Astrocyte of the spinal cord (primary cell): ENCODE measurements at regions not wholly inside any gene's neighbourhood (a gene's known extent, or its start where the extent isn't known, plus 50 kb on each side); places are given as distances from the start of the nearest gene placed in this dataset.

Source experiments
- DNase-seq: peaks from one replicate; pipeline ENCODE4 v3.0.0; 2011; ENCODE audit warnings: low read depth, low spot score
- H3K4me3 ChIP-seq: 2 replicates; pipeline ENCODE4 v1.5.1; 2011; ENCODE audit warnings: low read depth, mild to moderate bottlenecking, low read length, moderate library complexity
- CTCF ChIP-seq: IDR thresholded peaks from 2 replicates; pipeline ENCODE4 v1.5.1; 2012; ENCODE audit warnings: low read depth, mild to moderate bottlenecking, low read length, inconsistent platforms
- in situ Hi-C: cut with HindIII; loops from 2 replicates; pipeline ENCODE4 v1.10.0; 2017; ENCODE audit warnings: low sequenced_read_pairs

GRCh38 chr5:27969157-27969556 is 930.8 kb upstream of the CDH9 start:
- DNase-seq = no peak
- in situ Hi-C loops = no loop called here
- TF ChIP-seq CTCF = no peak
- no peak overlapping the region for H3K4me3 ChIP-seq

- no peak for DNase-seq
- TF ChIP-seq CTCF = no peak
- in situ Hi-C loops = no loop called here
- no peak overlapping the region for H3K4me3 ChIP-seq
Measured at GRCh38 chr5:27963050-27963783, 924.8 kb upstream of the CDH9 start.

- in situ Hi-C loops = no loop called here
- no peak for TF ChIP-seq CTCF
- H3K4me3 ChIP-seq = no peak overlapping the region
- peak; percentile 42 for DNase-seq
Measured at GRCh38 chr5:27962198-27962597, 923.8 kb upstream of the CDH9 start.

GRCh38 chr5:27947088-27947487 is 908.7 kb upstream of the CDH9 start:
- DNase-seq = peak; percentile 58

GRCh38 chr5:27944471-27944870 is 906.1 kb upstream of the CDH9 start:
- H3K4me3 ChIP-seq = no peak overlapping the region
- TF ChIP-seq CTCF = no peak
- in situ Hi-C loops = no loop called here
- peak; percentile 72 for DNase-seq

More at GRCh38 chr5:27947088-27947487, 908.7 kb upstream of the CDH9 start:
- in situ Hi-C loops = no loop called here
- no peak for TF ChIP-seq CTCF
- H3K4me3 ChIP-seq = no peak overlapping the region

GRCh38 chr5:27938989-27939388 is 900.6 kb upstream of the CDH9 start:
- no peak for DNase-seq
- in situ Hi-C loops = no loop called here
- no peak overlapping the region for H3K4me3 ChIP-seq
- no peak for TF ChIP-seq CTCF
